HG02981 (cell line): ENCODE measurements at regions not wholly inside any gene's neighbourhood (a gene's known extent, or its start where the extent isn't known, plus 50 kb on each side); places are given as distances from the start of the nearest gene placed in this dataset.

Experiments
- ATAC-seq: cut with Tn5 transposase; IDR thresholded peaks from one replicate; pipeline ENCODE4 v1.9.1; 2021; ENCODE audit warnings: mild to moderate bottlenecking, moderate library complexity; ENCODE audit not compliant: unreplicated experiment

GRCh38 chr2:6234702-6235101 lies 542.5 kb downstream of the SOX11 start:
- no peak for ATAC-seq

- ATAC-seq, result no peak
Observed at GRCh38 chr2:6236317-6236716, 544.1 kb downstream of the SOX11 start.

- ATAC-seq, result no peak
Observed at GRCh38 chr2:6237039-6237660, 545.0 kb downstream of the SOX11 start.

- no peak for ATAC-seq
Observed at GRCh38 chr2:6249557-6249956, 557.4 kb downstream of the SOX11 start.

- ATAC-seq, result no peak
Observed at GRCh38 chr2:6254441-6254840, 562.3 kb downstream of the SOX11 start.

- no peak for ATAC-seq
Observed at GRCh38 chr2:6264198-6264597, 572.0 kb downstream of the SOX11 start.

- ATAC-seq, result no peak
Observed at GRCh38 chr2:6281524-6281923, 584.2 kb downstream of the CMPK2 start.

GRCh38 chr2:6283259-6283658 lies 582.4 kb downstream of the CMPK2 start:
- no peak for ATAC-seq

GRCh38 chr2:6287406-6287805 lies 578.3 kb downstream of the CMPK2 start:
- no peak for ATAC-seq

GRCh38 chr2:6288791-6289190 lies 576.9 kb downstream of the CMPK2 start:
- ATAC-seq, result no peak

- no peak for ATAC-seq
Observed at GRCh38 chr2:6290217-6291015, 575.3 kb downstream of the CMPK2 start.

GRCh38 chr2:6294791-6295190 lies 570.9 kb downstream of the CMPK2 start:
- ATAC-seq, result no peak

- ATAC-seq, result no peak
Observed at GRCh38 chr2:6297238-6297637, 568.5 kb downstream of the CMPK2 start.

GRCh38 chr2:6301426-6301825 lies 564.3 kb downstream of the CMPK2 start:
- no peak for ATAC-seq

- ATAC-seq, result no peak
Observed at GRCh38 chr2:6308986-6309385, 556.7 kb downstream of the CMPK2 start.

GRCh38 chr2:6309415-6310255 lies 556.1 kb downstream of the CMPK2 start:
- ATAC-seq, result peak; percentile 87

- peak; percentile 8 for ATAC-seq
Observed at GRCh38 chr2:6310256-6311215, 555.2 kb downstream of the CMPK2 start.

- ATAC-seq, result no peak
Observed at GRCh38 chr2:6312367-6312766, 553.3 kb downstream of the CMPK2 start.

- ATAC-seq, result no peak
Observed at GRCh38 chr2:6314218-6314960, 551.3 kb downstream of the CMPK2 start.

- no peak for ATAC-seq
Observed at GRCh38 chr2:6325616-6326015, 540.1 kb downstream of the CMPK2 start.
